Neural progenitor cell (in vitro differentiated cells): ENCODE measurements at regions not wholly inside any gene's neighbourhood (a gene's known extent, or its start where the extent isn't known, plus 50 kb on each side); places are given as distances from the start of the nearest gene placed in this dataset.

Experiments
- DNase-seq: peaks from one replicate; pipeline ENCODE4 v3.0.0-alpha.2; 2016; ENCODE audit warnings: low spot score
- H2AFZ ChIP-seq: fragments of 200-600 bp; sonication (generic); replicated peaks from 2 replicates; pipeline ENCODE4 v1.6.1; 2016; ENCODE audit warnings: antibody characterized with exemption
- H3F3A ChIP-seq: fragments of 200-600 bp; sonication (generic); 2 replicates; pipeline ENCODE4 v1.6.1; 2016; ENCODE audit warnings: antibody characterized with exemption, low read depth
- H3K27ac ChIP-seq: fragments of 200-600 bp; sonication (generic); 2 replicates; pipeline ENCODE4 v1.5.1; 2016; ENCODE audit warnings: mild to moderate bottlenecking
- H3K27me3 ChIP-seq: fragments of 200-600 bp; sonication (generic); 2 replicates; pipeline ENCODE4 v1.6.1; 2016; ENCODE audit warnings: mild to moderate bottlenecking, moderate library complexity
- H3K36me3 ChIP-seq: fragments of 200-600 bp; sonication (generic); 2 replicates; pipeline ENCODE4 v1.5.1; 2016
- H3K4me1 ChIP-seq: fragments of 200-600 bp; sonication (generic); 2 replicates; pipeline ENCODE4 v1.6.1; 2016; ENCODE audit warnings: mixed run types
- H3K4me2 ChIP-seq: fragments of 200-600 bp; sonication (generic); 2 replicates; pipeline ENCODE4 v1.6.1; 2016
- H3K4me3 ChIP-seq: fragments of 200-600 bp; sonication (generic); 2 replicates; pipeline ENCODE4 v1.5.1; 2016
- H3K79me2 ChIP-seq: fragments of 200-600 bp; sonication (generic); 2 replicates; pipeline ENCODE4 v1.6.1; 2016; ENCODE audit warnings: low read depth
- H3K9ac ChIP-seq: fragments of 200-600 bp; sonication (generic); 2 replicates; pipeline ENCODE4 v1.6.1; 2016
- H3K9me3 ChIP-seq: fragments of 200-600 bp; sonication (generic); 2 replicates; pipeline ENCODE4 v1.5.1; 2016; ENCODE audit warnings: low read depth
- H4K20me1 ChIP-seq: fragments of 200-600 bp; sonication (generic); 2 replicates; pipeline ENCODE4 v1.6.1; 2016; ENCODE audit warnings: low read depth
- H3K27ac Mint-ChIP-seq: 3 replicates; pipeline ENCODE4 v1.8.0; 2021; ENCODE audit warnings: mixed read lengths
- H3K27me3 Mint-ChIP-seq: 2 replicates; pipeline ENCODE4 v1.8.0; 2022; ENCODE audit warnings: low read depth, mild to moderate bottlenecking, inconsistent platforms, moderate library complexity, mixed read lengths; ENCODE audit not compliant: insufficient read depth
- H3K36me3 Mint-ChIP-seq: 3 replicates; pipeline ENCODE4 v1.8.0; 2021; ENCODE audit warnings: mixed read lengths
- H3K4me1 Mint-ChIP-seq: 3 replicates; pipeline ENCODE4 v1.8.0; 2021; ENCODE audit warnings: mixed read lengths
- H3K4me3 Mint-ChIP-seq: 3 replicates; pipeline ENCODE4 v1.8.0; 2021; ENCODE audit warnings: mild to moderate bottlenecking, moderate library complexity, mixed read lengths
- H3K9me3 Mint-ChIP-seq: 3 replicates; pipeline ENCODE4 v1.8.0; 2020; ENCODE audit warnings: mixed read lengths
- EZH2 ChIP-seq: fragments of 200-600 bp; sonication (generic); IDR thresholded peaks from 2 replicates; pipeline ENCODE4 v1.6.1; 2017; ENCODE audit warnings: antibody characterized with exemption, mild to moderate bottlenecking, moderate library complexity
- EZH2phosphoT487 ChIP-seq: fragments of 200-600 bp; sonication (generic); IDR thresholded peaks from 2 replicates; pipeline ENCODE4 v1.6.1; 2017; ENCODE audit warnings: antibody characterized with exemption
- TF ChIP-seq, protein P1 (sequence below): fragments of 200-600 bp; sonication (generic); IDR thresholded peaks from 2 replicates; pipeline ENCODE4 v1.5.1; 2017; ENCODE audit warnings: antibody characterized with exemption, mild to moderate bottlenecking

DNA sequence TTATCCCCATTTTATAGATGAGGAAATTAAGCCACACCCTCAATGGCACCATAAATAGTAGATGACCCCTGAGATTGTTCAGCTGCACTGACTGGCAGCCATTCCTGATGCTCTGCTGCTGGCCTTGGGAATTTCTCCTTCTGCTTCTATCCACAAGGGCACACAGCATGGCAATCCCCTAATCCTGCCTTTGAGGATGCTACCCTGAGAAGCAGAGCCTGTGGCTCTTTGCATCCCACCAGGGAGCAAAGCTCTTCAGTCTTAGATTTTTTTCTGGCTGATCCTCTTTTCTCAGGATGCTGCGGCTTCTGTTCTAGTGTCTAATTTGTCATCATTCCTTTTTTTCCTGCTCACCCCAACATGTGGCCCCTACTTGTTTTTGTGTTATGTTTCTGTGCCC, 114.8 kb downstream of the TMX1 start:
- H3K4me1 Mint-ChIP-seq, result peaks cover 39% of the 10 kb centered on the region
- H2AFZ ChIP-seq, result no peak overlapping the region
- no peaks in the 10 kb centered on the region for H3K36me3 ChIP-seq
- H3K27ac Mint-ChIP-seq, result no peak overlapping the region
- H3K4me1 ChIP-seq, result peaks cover 29% of the 10 kb centered on the region
- H3K27me3 ChIP-seq, result no peaks in the 10 kb centered on the region
- H3K9me3 Mint-ChIP-seq, result no peaks in the 10 kb centered on the region
- no peaks in the 10 kb centered on the region for H3K36me3 Mint-ChIP-seq
- peaks cover 2% of the 10 kb centered on the region for H3K27me3 Mint-ChIP-seq
- TF ChIP-seq EZH2phosphoT487 (no peak), EZH2 (no peak)
- TF ChIP-seq, protein P1, sequence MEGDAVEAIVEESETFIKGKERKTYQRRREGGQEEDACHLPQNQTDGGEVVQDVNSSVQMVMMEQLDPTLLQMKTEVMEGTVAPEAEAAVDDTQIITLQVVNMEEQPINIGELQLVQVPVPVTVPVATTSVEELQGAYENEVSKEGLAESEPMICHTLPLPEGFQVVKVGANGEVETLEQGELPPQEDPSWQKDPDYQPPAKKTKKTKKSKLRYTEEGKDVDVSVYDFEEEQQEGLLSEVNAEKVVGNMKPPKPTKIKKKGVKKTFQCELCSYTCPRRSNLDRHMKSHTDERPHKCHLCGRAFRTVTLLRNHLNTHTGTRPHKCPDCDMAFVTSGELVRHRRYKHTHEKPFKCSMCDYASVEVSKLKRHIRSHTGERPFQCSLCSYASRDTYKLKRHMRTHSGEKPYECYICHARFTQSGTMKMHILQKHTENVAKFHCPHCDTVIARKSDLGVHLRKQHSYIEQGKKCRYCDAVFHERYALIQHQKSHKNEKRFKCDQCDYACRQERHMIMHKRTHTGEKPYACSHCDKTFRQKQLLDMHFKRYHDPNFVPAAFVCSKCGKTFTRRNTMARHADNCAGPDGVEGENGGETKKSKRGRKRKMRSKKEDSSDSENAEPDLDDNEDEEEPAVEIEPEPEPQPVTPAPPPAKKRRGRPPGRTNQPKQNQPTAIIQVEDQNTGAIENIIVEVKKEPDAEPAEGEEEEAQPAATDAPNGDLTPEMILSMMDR, result no peak
- no peaks in the 10 kb centered on the region for H3K9me3 ChIP-seq
- H3K4me3 ChIP-seq, result no peak overlapping the region
- no peaks in the 10 kb centered on the region for H3K79me2 ChIP-seq
- H4K20me1 ChIP-seq, result no peaks in the 10 kb centered on the region
- H3K4me2 ChIP-seq, result no peak overlapping the region
- no peaks in the 10 kb centered on the region for H3F3A ChIP-seq
- peak; percentile 51 for DNase-seq
- no peak overlapping the region for H3K4me3 Mint-ChIP-seq
- H3K27ac ChIP-seq, result no peak overlapping the region
- no peak overlapping the region for H3K9ac ChIP-seq

DNA sequence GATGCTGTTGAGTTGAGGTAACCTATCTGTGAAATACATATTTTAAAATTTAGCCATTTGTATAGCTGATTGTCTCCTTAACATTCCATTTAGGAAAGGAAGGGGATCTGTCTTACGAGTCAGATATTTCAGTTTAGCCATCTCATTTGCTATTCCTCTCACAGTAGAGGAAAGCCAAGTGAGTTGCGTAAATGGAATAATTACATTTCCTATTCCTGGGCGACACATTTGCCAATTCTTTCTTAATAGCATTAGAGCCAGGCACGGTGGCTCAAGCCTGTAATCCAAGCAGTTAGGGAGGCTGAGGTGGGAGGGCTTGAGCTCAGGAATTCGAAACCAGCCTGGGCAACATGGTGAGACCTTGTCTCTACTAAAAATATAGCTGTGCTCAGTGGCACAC, 116.3 kb downstream of the TMX1 start:
- no peak overlapping the region for H3K4me3 Mint-ChIP-seq
- Histone ChIP-seq H2AFZ (no peak overlapping the region), H3K4me2 (no peak overlapping the region), H3K4me1 (peaks cover 29% of the 10 kb centered on the region), H3F3A (no peaks in the 10 kb centered on the region), H3K79me2 (no peaks in the 10 kb centered on the region), H3K9ac (no peak overlapping the region), H3K9me3 (no peaks in the 10 kb centered on the region), H3K27me3 (no peaks in the 10 kb centered on the region), H3K27ac (no peak overlapping the region), H3K4me3 (no peak overlapping the region), H4K20me1 (no peaks in the 10 kb centered on the region), H3K36me3 (no peaks in the 10 kb centered on the region)
- H3K27me3 Mint-ChIP-seq, result peaks cover 2% of the 10 kb centered on the region
- H3K4me1 Mint-ChIP-seq, result peaks cover 39% of the 10 kb centered on the region
- H3K36me3 Mint-ChIP-seq, result no peaks in the 10 kb centered on the region
- H3K9me3 Mint-ChIP-seq, result no peaks in the 10 kb centered on the region
- DNase-seq, result peak; percentile 13
- H3K27ac Mint-ChIP-seq, result no peak overlapping the region
- TF ChIP-seq EZH2phosphoT487, result no peak
- no peak for TF ChIP-seq EZH2

DNA sequence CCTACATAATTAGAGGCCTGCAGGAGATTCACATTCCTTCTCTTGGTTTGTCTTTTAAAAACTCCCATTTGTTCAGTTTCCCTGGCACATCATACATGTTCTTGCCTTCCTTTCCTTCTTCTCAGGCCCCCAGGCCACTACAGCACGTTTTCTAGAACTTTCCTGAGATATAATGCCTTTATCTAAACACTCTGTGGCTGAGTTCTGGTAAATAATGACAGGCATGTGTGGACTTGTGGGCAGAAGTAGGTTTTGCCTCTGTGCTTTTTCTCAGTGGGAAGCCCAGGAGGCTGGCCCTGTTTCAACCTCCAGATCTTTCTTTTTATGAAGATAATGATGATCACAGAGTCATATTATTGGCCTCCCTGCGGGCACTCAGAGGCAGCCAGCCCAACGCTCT, 117.2 kb downstream of the TMX1 start:
- TF ChIP-seq, protein P1, result no peak
- TF ChIP-seq EZH2 (no peak), EZH2phosphoT487 (no peak)
- Mint-ChIP-seq H3K4me3 (no peak overlapping the region), H3K4me1 (peaks cover 39% of the 10 kb centered on the region), H3K9me3 (no peaks in the 10 kb centered on the region), H3K36me3 (no peaks in the 10 kb centered on the region), H3K27ac (no peak overlapping the region), H3K27me3 (peaks cover 2% of the 10 kb centered on the region)
- Histone ChIP-seq H3K79me2 (no peaks in the 10 kb centered on the region), H3K4me2 (no peak overlapping the region), H3F3A (no peaks in the 10 kb centered on the region), H4K20me1 (no peaks in the 10 kb centered on the region), H3K4me1 (peaks cover 29% of the 10 kb centered on the region), H3K4me3 (no peak overlapping the region), H3K9me3 (no peaks in the 10 kb centered on the region), H3K27me3 (no peaks in the 10 kb centered on the region), H3K36me3 (no peaks in the 10 kb centered on the region), H3K9ac (no peak overlapping the region), H3K27ac (no peak overlapping the region), H2AFZ (peak overlapping the region; percentile 53)
- no peak for DNase-seq

DNA sequence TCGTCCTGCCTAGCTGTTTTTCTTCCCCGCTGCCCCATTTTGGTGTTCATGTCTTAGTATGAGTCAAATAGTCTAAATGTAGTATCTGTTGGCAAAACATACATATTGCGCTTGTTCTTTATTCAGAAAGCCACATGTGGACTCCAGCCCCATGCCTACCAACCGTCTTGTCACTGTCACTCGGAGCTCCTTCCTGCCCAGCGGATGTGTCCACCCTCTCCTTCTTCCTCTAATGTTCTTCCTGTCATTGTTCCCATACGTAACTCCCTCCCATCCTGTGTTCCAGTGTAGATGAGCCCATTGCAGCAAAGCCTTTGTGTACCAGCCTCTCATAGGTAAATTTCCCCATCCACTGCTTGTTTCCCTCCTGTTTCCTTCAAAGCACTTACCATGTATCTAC, 120.5 kb downstream of the TMX1 start:
- no peaks in the 10 kb centered on the region for H3K36me3 ChIP-seq
- no peak overlapping the region for H3K9ac ChIP-seq
- H3K4me3 ChIP-seq, result no peak overlapping the region
- no peak overlapping the region for H3K27ac Mint-ChIP-seq
- H2AFZ ChIP-seq, result no peak overlapping the region
- H3K9me3 Mint-ChIP-seq, result no peaks in the 10 kb centered on the region
- TF ChIP-seq, protein P1, result no peak
- no peak for TF ChIP-seq EZH2
- no peak for TF ChIP-seq EZH2phosphoT487
- H3K27me3 ChIP-seq, result no peaks in the 10 kb centered on the region
- H4K20me1 ChIP-seq, result no peaks in the 10 kb centered on the region
- no peak overlapping the region for H3K27ac ChIP-seq
- DNase-seq, result no peak
- H3K27me3 Mint-ChIP-seq, result peaks cover 2% of the 10 kb centered on the region
- peaks cover 17% of the 10 kb centered on the region for H3K4me1 ChIP-seq
- H3F3A ChIP-seq, result no peaks in the 10 kb centered on the region
- no peaks in the 10 kb centered on the region for H3K36me3 Mint-ChIP-seq
- no peak overlapping the region for H3K4me2 ChIP-seq
- H3K4me3 Mint-ChIP-seq, result no peak overlapping the region
- H3K79me2 ChIP-seq, result no peaks in the 10 kb centered on the region
- no peaks in the 10 kb centered on the region for H3K9me3 ChIP-seq
- H3K4me1 Mint-ChIP-seq, result peaks cover 23% of the 10 kb centered on the region
